ENCODE measurements at regions not wholly inside any gene's neighbourhood (a gene's known extent, or its start where the extent isn't known, plus 50 kb on each side); places are given as distances from the start of the nearest gene placed in this dataset.
"Not testable (repeated sequence)": the region's sequence is repeated elsewhere in the genome, so short reads cannot be mapped to it uniquely, and the experiment has no call there.

DNA sequence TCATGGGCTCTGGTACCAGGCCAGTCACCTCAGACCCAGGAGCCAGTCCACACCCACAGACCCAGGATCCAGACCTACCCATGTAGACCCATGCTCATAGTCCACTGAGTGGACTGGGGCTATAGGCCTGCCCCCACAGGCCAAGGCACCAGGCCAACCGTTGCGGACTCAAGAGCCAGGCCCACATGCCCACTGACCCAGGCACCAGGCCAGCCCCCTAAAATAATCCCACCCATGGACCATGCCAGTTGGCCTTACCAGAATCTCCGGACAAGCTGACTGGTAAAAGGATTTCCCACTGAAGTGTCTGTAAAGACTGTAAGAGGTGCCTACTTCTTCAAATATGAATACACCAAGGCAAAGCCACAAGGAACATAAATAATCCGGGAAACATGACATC lies 278.2 kb downstream of the CNTNAP3 start:
- TF ChIP-seq, protein P1, sequence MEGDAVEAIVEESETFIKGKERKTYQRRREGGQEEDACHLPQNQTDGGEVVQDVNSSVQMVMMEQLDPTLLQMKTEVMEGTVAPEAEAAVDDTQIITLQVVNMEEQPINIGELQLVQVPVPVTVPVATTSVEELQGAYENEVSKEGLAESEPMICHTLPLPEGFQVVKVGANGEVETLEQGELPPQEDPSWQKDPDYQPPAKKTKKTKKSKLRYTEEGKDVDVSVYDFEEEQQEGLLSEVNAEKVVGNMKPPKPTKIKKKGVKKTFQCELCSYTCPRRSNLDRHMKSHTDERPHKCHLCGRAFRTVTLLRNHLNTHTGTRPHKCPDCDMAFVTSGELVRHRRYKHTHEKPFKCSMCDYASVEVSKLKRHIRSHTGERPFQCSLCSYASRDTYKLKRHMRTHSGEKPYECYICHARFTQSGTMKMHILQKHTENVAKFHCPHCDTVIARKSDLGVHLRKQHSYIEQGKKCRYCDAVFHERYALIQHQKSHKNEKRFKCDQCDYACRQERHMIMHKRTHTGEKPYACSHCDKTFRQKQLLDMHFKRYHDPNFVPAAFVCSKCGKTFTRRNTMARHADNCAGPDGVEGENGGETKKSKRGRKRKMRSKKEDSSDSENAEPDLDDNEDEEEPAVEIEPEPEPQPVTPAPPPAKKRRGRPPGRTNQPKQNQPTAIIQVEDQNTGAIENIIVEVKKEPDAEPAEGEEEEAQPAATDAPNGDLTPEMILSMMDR (IDR thresholded peaks at IDR 0.05) = not testable (repeated sequence)
- TF ChIP-seq POLR2AphosphoS5, EP300 (IDR thresholded peaks at IDR 0.05): not testable (repeated sequence)
